Stomach (tissue), 4 donors: ENCODE measurements at regions not wholly inside any gene's neighbourhood (a gene's known extent, or its start where the extent isn't known, plus 50 kb on each side); places are given as distances from the start of the nearest gene placed in this dataset.

Source experiments
- CTCF ChIP-seq, 7 experiments: fragments of 450-650 bp in 4 of 7; fragments of 200-600 bp in 3 of 7; sonication (generic) in 3 of 7; IDR thresholded peaks; one replicate each; pipeline ENCODE4 v1.5.1; 2016 to 2019; ENCODE audit warnings: antibody characterized with exemption in 7 of 7, control low read depth in 2 of 7, mild to moderate bottlenecking in 1 of 7
- POLR2AphosphoS5 ChIP-seq, 3 donors: sonication (generic); formaldehyde crosslinking; IDR thresholded peaks; one replicate each; pipeline ENCODE4 v1.6.1; 2016; ENCODE audit warnings: antibody characterized with exemption in 3 of 3

GRCh38 chr13:106153041-106153440 is 382.4 kb downstream of the EFNB2 start:
- TF ChIP-seq CTCF (IDR thresholded peaks at IDR 0.05) (no peak), POLR2AphosphoS5 (IDR thresholded peaks at IDR 0.05) (no peak)
